ENCODE measurements at regions not wholly inside any gene's neighbourhood (a gene's known extent, or its start where the extent isn't known, plus 50 kb on each side); places are given as distances from the start of the nearest gene placed in this dataset.

GRCh38 chr15:95538693-95539092, 791.8 kb upstream of the NR2F2 start:
- DNase-seq, result no peak

- no peak for DNase-seq
Observed at GRCh38 chr15:95541301-95541700, 789.2 kb upstream of the NR2F2 start.

DNA sequence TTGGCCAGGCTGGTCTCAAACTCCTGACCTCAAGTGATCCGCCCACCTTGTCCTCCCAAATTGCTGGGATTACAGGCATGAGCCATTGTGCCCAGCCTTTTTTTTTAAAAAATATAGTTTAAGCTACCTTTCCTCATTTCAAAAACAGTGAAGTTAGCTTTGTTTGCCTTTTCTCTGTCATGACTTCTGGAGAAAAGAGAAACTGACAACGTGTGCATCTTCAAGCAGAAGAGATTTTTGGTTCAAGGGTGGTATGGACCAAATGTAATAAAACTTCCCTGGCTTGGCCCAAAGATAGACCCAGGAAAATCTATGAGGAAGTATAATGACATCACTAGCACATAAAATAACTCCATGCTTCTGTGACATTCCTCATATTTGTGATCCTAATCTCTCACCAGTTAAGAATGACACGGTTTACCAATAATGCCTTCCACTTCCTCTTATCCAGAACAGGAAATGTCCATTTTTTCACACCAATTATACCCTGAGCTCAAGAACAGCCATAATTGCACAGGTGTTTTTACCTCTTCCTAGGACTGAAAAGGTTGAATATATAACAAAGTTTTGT, 781.2 kb upstream of the NR2F2 start:
- no peak for DNase-seq

DNA sequence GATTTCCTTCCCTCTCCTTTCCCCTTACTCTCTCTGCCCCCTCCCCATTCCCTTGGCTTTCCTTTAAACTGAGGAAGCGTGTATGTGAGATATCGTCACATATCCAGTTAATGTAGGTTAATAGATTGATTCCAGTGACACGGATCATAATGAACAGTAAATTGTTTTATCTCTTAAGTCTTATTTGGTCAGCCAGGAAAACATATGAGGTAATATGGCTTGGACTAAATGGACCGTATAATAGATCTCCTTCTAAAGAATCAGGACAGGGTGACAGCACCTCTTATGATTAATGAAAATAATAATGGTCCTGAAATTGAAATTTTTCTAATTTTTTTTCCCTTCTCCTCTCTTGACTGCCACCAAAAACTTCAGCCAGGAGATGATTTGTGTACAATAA, 779.8 kb upstream of the NR2F2 start:
- no peak for DNase-seq

DNA sequence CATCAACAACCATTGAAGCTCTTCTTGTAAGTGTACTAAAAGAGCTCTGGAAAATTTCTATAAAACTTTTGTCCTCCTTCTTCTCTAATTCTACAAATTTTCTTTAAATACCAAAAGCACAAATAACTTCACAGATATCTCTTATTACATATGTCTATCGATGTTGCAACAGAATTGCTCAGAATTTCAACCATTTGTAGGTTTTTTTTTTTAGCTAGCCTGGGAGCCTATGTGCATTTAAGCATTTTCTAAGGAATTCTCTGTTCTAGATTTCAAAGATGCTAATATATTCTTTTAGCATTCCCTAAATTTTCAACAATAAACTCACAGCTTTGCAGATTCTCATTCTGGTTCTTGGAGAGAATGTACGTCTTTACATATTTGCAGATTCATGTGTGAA, 774.3 kb upstream of the NR2F2 start:
- no peak for DNase-seq

- no peak for DNase-seq
Observed at GRCh38 chr15:95556866-95557225, 773.7 kb upstream of the NR2F2 start.

GRCh38 chr15:95557226-95558046, 773.1 kb upstream of the NR2F2 start:
- DNase-seq, result no peak

DNA sequence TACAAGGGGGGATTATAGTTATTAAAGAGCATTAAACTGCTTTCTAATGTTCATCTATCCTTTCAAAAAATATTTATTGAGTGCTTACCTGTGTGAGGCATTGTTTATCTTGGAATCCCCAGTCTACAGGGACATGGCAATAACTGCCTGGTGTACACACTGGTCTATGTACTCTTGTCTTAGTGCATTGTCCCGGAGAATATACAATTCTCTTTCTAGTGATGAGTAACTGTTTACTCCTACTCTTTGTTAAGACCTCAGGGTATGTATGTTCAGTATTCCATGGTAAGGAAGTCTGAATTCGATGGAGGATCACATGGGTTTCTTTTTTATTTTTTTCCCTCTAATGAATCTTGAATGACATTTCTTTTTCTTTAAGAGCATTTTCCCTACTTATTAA, 772.4 kb upstream of the NR2F2 start:
- no peak for DNase-seq

DNA sequence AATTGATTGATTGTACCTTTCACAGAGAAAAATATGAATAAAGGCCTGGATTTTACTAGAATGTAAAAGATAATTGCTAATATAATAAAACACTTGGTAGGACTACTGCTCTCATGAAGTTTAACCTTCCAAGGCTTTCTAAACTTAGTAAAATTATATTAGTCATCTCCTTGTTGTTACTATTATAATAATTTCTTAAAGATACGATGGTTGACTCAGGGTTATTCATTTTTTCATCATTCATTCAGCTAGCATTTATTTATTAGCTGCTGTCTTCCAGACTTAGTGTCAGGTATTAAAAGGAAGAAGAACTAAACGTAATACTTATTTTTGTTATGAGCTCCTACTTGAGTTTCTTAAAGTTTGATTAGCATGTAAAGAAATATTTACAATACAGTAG, 771.6 kb upstream of the NR2F2 start:
- DNase-seq, result no peak

GRCh38 chr15:95559875-95560394, 770.6 kb upstream of the NR2F2 start:
- no peak for DNase-seq

DNA sequence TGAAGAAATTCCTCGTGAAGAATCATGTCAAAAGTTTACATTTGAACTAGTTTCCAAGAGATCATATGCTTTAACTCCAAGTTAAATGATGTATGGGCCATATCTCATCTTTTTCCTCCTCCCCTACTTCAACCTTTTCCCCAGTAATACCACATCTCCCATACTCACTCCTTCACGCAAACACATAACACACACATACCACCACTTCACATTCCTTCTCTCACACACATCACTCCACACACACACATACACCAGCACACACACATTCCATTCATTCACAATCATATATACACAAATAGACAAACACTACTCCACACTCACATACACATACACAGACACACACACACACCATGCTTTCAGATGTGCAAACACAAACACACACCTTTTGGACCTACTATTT, 769.0 kb upstream of the NR2F2 start:
- DNase-seq, result no peak

DNA sequence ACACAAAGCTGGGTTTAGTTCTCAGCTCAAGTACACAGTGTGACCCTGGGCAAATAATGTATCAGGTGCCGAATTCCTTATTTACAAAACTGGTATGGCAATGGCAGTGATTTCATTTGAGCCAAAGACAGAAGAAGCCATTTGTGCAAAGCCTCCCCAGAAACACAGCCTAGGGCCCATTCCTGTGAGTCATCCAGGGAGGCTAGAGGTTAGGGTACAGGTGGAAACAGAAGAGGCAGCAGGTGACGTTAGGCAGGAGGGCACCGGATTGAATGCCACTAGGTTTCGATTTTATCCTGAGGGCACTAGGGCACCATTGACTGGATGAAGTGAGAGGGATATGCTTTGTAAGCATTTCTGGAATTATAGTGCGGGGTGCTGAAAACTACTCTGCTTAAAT, 766.9 kb upstream of the NR2F2 start:
- no peak for DNase-seq

- DNase-seq, result no peak
Observed at GRCh38 chr15:95565016-95565600, 765.4 kb upstream of the NR2F2 start.

GRCh38 chr15:95565690-95566089, 764.8 kb upstream of the NR2F2 start:
- no peak for DNase-seq

DNA sequence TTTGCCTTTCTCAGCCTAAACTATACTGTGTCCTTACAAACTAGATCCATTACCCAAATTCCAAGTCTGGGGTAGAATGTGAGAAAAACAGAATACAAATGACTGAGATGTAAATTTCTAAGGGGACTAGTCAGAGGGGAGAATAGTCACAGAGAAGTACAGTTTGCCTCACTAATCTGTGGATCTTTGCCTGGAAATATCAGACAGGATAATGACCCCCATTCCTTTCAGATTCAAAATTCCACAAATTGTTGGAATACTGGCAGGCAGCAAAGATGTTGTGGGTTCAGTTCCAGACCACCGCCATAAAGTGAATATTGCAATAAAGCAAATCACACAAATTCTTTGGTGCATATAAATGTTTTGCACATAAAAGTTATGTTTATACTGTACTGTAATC, 762.8 kb upstream of the NR2F2 start:
- no peak for DNase-seq

DNA sequence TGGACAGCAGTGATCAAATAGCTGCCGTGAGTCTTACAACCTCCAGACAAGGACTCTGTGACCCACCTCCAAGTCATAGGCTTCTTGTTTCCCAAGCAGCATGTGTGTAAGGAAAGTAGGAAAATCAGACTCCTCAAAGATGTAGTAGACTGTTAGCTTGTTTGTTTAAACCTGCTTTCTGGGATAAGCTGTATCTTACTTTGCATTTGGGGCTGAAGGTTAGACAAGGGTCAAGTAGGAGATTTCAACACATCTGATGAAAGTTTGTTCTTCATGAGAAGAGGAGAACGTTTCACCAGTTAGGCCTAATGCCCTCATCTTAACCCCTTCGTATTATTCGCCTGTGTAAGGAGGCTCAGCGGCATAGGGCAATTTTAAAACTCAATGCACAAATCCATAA, 756.4 kb upstream of the NR2F2 start:
- DNase-seq, result no peak

- DNase-seq, result no peak
Observed at GRCh38 chr15:95577927-95578326, 752.6 kb upstream of the NR2F2 start.

DNA sequence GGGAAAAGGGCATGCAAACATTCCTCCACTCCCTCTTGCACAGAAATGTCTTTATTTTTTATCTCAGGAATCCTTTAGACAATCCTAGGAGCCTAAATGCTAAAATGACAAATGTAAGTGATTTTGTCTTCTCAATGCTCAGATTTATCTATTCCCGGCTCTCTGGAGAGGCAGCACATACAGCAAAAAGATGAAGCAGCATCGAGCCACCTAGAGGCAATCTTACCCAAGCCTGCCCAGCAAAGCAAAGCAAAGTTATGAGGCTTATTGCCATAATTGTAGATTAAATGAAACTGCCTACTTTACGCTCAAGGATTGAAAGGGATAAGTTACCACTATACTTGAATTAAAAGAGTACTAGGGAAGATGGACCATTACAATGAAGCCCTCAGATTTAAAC, 750.4 kb upstream of the NR2F2 start:
- no peak for DNase-seq

DNA sequence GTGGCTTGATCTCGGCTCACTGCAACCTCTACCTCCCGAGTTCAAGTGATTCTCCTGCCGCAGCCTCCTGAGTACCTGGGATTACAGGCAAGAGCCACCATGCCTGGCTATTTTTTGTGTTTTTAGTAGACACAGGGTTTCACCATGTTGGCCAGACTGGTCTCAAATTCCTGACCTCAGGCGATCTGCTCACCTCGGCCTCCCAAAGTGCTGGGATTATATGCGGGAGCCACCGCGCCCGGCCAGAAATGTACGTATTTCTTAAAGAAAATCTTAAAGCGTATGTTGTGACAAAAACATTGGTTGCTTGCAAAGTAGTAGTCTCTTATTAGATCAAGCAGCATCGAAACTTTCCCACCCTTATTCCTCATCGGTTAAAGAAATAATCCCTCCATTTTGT, 748.9 kb upstream of the NR2F2 start:
- no peak for DNase-seq

DNA sequence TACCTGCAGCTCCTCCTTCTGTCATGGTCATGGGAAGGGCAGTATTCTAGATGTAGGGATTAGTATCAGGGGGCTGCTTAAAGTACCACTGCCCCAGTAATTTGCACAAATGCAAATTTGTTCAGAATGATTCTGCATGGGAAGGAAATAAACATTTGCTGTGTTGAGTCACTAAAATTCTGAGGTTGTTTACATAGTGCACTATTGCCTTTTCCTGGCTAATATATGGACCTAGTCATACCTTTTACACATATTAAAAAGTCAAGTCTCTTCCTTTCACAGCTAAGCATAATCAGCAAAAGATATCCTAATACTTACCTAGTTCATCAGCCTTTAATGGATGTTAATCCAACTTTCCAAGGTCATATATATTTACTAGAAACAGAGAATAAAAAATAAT, 746.4 kb upstream of the NR2F2 start:
- DNase-seq, result no peak

DNA sequence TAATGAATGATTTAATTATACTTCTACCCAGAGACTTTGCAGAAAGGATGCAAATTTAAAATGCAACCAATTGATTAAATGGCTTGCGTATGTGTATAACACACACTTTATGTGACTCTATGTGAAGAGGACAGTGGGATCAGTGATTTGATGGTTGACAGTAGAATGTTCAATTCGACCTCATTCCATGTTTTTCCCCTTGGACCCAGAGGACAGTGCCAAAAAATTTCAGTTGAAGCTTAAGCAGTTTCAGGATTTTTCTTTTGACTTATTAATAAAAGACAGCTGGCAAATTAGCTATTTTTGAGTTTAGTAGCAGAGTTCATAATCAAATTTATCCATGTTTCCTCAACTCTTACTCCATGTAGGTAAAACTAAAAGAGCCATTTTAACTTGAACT, 742.4 kb upstream of the NR2F2 start:
- no peak for DNase-seq

DNA sequence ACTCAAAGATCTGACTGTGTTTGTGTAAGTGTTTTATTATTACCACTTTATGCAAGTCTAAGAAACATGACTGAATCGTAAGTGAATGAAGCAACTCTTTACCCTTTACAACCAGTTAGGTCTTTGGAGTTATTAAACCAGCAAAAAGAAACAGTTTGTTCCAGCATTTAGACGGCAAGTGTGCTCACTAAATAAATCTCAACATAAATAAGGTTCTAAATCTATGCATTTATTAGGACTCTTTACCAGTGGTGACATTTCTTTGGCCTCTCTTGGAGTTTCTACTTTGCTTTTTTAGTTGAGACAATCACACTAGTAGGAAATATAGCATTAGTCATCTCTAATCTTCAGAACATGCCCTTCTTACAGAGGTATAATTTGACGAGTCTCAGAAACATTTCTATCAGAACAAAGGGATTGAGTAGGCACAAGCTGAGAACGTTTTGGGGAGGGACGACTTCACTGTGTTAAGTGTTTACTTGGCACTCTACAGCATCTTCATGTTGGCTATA, 739.9 kb upstream of the NR2F2 start:
- no peak for DNase-seq

GRCh38 chr15:95591270-95591669, 739.2 kb upstream of the NR2F2 start:
- no peak for DNase-seq

GRCh38 chr15:95591886-95592285, 738.6 kb upstream of the NR2F2 start:
- no peak for DNase-seq

Measured in NCI-H146 (cell line).